ENCODE measurements at regions not wholly inside any gene's neighbourhood (a gene's known extent, or its start where the extent isn't known, plus 50 kb on each side); places are given as distances from the start of the nearest gene placed in this dataset.

DNA sequence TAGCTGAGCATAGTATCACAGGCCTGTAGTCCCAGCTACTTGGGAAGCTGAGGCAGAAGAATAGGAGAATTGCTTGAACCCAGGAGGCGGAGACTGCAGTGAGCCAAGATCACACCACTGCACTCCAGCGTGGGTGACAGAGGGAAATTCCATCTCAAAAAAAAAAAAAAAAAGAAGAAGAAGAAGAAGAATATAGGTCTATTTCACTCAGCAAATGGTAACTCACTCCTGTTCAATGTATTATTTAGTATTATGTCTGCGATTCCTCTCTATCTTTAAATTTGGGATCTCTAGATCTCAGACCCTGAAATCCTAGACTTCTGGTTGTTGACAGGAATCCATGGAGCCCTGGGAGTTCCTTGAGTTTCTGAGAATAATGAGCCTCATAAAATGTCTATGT is 98.6 kb downstream of the HFE start:
- Mint-ChIP-seq H3K27me3 (ENCODE audit: insufficient read depth, unreplicated experiment) (no peaks in the 10 kb centered on the region), H3K9me3 (ENCODE audit: unreplicated experiment) (no peaks in the 10 kb centered on the region), H3K36me3 (ENCODE audit: insufficient read depth, unreplicated experiment) (peaks cover 39% of the 10 kb centered on the region), H3K27ac (ENCODE audit: unreplicated experiment) (no peak overlapping the region), H3K4me3 (ENCODE audit: unreplicated experiment) (no peak overlapping the region), H3K4me1 (ENCODE audit: low read depth, unreplicated experiment) (peaks cover 25% of the 10 kb centered on the region)
- Histone ChIP-seq H3K27me3 (replicated peaks; ENCODE audit: control insufficient read depth, insufficient read depth, low read length) (no peaks in the 10 kb centered on the region), H3K4me1 (peaks cover 14% of the 10 kb centered on the region), H3K4me3 (ENCODE audit: low read depth, low read length) (no peak overlapping the region), H3K36me3 (ENCODE audit: control insufficient read depth, insufficient read depth, low read length) (no peaks in the 10 kb centered on the region), H3K9me3 (no peaks in the 10 kb centered on the region)
- intact Hi-C loops (cut with micrococcal nuclease; ENCODE audit: unreplicated experiment): no loop called here
- TF ChIP-seq, protein P1, sequence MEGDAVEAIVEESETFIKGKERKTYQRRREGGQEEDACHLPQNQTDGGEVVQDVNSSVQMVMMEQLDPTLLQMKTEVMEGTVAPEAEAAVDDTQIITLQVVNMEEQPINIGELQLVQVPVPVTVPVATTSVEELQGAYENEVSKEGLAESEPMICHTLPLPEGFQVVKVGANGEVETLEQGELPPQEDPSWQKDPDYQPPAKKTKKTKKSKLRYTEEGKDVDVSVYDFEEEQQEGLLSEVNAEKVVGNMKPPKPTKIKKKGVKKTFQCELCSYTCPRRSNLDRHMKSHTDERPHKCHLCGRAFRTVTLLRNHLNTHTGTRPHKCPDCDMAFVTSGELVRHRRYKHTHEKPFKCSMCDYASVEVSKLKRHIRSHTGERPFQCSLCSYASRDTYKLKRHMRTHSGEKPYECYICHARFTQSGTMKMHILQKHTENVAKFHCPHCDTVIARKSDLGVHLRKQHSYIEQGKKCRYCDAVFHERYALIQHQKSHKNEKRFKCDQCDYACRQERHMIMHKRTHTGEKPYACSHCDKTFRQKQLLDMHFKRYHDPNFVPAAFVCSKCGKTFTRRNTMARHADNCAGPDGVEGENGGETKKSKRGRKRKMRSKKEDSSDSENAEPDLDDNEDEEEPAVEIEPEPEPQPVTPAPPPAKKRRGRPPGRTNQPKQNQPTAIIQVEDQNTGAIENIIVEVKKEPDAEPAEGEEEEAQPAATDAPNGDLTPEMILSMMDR (IDR thresholded peaks at IDR 0.05; ENCODE audit: insufficient read depth in 1 of 2, low read depth in 1 of 2, low read length in 1 of 2, severe bottlenecking in 1 of 2, unreplicated experiment in 1 of 2): no peak
- ChIA-PET POLR2A (interaction anchor here (1.7 kb wide), 1 partner anchor 27 kb away, joined by 9 read pairs; a partner anchor contains a TSS), CTCF (no interaction called here)
- no peak for DNase-seq
- no TSS peak for BruUV-seq (replicated peaks)

DNA sequence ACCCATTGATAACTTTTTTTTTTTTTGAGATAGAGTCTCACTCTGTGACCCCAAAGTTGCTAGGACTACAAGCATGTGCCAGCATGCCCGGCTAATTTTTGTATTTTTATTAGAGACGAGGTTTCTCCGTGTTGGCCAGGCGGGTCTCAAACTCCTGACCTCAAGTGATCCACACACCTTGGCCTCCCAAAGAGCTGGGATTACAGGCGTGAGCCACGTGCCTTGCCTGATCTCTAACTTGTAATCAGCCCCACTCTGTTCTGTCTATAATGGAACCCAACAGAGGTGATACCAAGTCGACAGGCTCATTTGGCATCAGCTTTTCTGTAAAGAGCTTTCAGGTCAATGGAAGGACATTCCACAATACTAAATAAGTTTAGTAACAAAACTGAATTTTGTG is 99.4 kb downstream of the HFE start:
- Histone ChIP-seq H3K36me3 (ENCODE audit: control insufficient read depth, insufficient read depth, low read length) (no peaks in the 10 kb centered on the region), H3K27me3 (replicated peaks; ENCODE audit: control insufficient read depth, insufficient read depth, low read length) (no peaks in the 10 kb centered on the region), H3K4me3 (ENCODE audit: low read depth, low read length) (no peak overlapping the region), H3K9me3 (no peaks in the 10 kb centered on the region), H3K4me1 (peaks cover 14% of the 10 kb centered on the region)
- BruUV-seq (replicated peaks): no TSS peak
- Mint-ChIP-seq H3K27me3 (ENCODE audit: insufficient read depth, unreplicated experiment) (no peaks in the 10 kb centered on the region), H3K4me1 (ENCODE audit: low read depth, unreplicated experiment) (peaks cover 19% of the 10 kb centered on the region), H3K4me3 (ENCODE audit: unreplicated experiment) (no peak overlapping the region), H3K9me3 (ENCODE audit: unreplicated experiment) (no peaks in the 10 kb centered on the region), H3K36me3 (ENCODE audit: insufficient read depth, unreplicated experiment) (peaks cover 39% of the 10 kb centered on the region), H3K27ac (ENCODE audit: unreplicated experiment) (no peak overlapping the region)
- ChIA-PET POLR2A (interaction anchor here (1.1 to 3.3 kb wide), 5 partner anchors 9 to 63 kb away, joined by 3 to 36 read pairs (median 9); a partner anchor contains a TSS), CTCF (no interaction called here)
- TF ChIP-seq, protein P1 (IDR thresholded peaks at IDR 0.05; ENCODE audit: insufficient read depth in 1 of 2, low read depth in 1 of 2, low read length in 1 of 2, severe bottlenecking in 1 of 2, unreplicated experiment in 1 of 2): no peak
- intact Hi-C loops (cut with micrococcal nuclease; ENCODE audit: unreplicated experiment): no loop called here
- DNase-seq: no peak

DNA sequence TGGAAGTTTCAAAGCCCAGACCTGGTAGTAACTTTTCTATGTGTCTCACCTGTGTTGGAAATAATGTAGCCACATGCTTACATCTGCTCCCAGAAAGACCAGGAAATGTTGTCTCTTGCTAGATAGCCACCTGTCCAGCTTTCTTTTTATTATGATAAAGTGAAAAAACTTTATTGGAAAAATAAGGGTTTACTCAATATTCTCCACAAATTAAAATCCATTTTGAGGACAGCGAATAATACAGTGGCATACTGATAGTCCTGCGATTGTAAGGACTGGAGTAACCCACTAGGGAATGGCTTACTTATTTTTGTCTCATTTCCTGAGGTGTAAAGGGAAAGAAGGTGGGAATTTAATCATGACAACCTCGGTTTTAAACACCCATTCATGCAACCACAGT is 100.1 kb downstream of the HFE start:
- BruUV-seq (replicated peaks): no TSS peak

More for the DNA sequence above, 100.1 kb downstream of the HFE start:
- Mint-ChIP-seq H3K36me3 (ENCODE audit: insufficient read depth, unreplicated experiment) (peaks cover 39% of the 10 kb centered on the region), H3K4me3 (ENCODE audit: unreplicated experiment) (no peak overlapping the region), H3K27ac (ENCODE audit: unreplicated experiment) (no peak overlapping the region), H3K27me3 (ENCODE audit: insufficient read depth, unreplicated experiment) (no peaks in the 10 kb centered on the region), H3K9me3 (ENCODE audit: unreplicated experiment) (no peaks in the 10 kb centered on the region), H3K4me1 (ENCODE audit: low read depth, unreplicated experiment) (peaks cover 19% of the 10 kb centered on the region)
- no peaks in the 10 kb centered on the region for H3K36me3 ChIP-seq (ENCODE audit: control insufficient read depth, insufficient read depth, low read length)
- H3K9me3 ChIP-seq: no peaks in the 10 kb centered on the region
- H3K4me3 ChIP-seq (ENCODE audit: low read depth, low read length): no peak overlapping the region
- ChIA-PET CTCF (no interaction called here), POLR2A (interaction anchor here (1.1 to 3.3 kb wide), 6 partner anchors 8 to 64 kb away, joined by 3 to 36 read pairs (median 10); a partner anchor contains a TSS)
- intact Hi-C loops (cut with micrococcal nuclease; ENCODE audit: unreplicated experiment): no loop called here
- peaks cover 14% of the 10 kb centered on the region for H3K4me1 ChIP-seq
- no peak for DNase-seq
- no peaks in the 10 kb centered on the region for H3K27me3 ChIP-seq (replicated peaks; ENCODE audit: control insufficient read depth, insufficient read depth, low read length)
- TF ChIP-seq, protein P1 (IDR thresholded peaks at IDR 0.05; ENCODE audit: insufficient read depth in 1 of 2, low read depth in 1 of 2, low read length in 1 of 2, severe bottlenecking in 1 of 2, unreplicated experiment in 1 of 2): no peak

Data from Caco-2 (cell line).